Testis (tissue), 2 donors: ENCODE measurements at regions not wholly inside any gene's neighbourhood (a gene's known extent, or its start where the extent isn't known, plus 50 kb on each side); places are given as distances from the start of the nearest gene placed in this dataset.

Experiments
- DNase-seq: peaks from one replicate; pipeline ENCODE4 v3.0.0-alpha.2; 2019
- H3K27ac ChIP-seq, 2 donors: fragments of 200-600 bp; sonication (generic); one replicate each; pipeline ENCODE4 v1.5.1; 2019
- H3K27me3 ChIP-seq: fragments of 200-600 bp; sonication (generic); one replicate; pipeline ENCODE4 v1.5.1; 2019
- H3K36me3 ChIP-seq: fragments of 200-600 bp; sonication (generic); one replicate; pipeline ENCODE4 v1.5.1; 2017; ENCODE audit warnings: low read depth; ENCODE audit errors: missing control alignments
- H3K4me1 ChIP-seq: fragments of 200-600 bp; sonication (generic); one replicate; pipeline ENCODE4 v1.5.1; 2019
- H3K4me3 ChIP-seq, 2 donors: fragments of 200-600 bp; sonication (generic); one replicate each; pipeline ENCODE4 v1.5.1; 2017 to 2019
- H3K9me3 ChIP-seq: fragments of 200-600 bp; sonication (generic); one replicate; pipeline ENCODE4 v1.5.1; 2017
- POLR2A ChIP-seq: fragments of 450-650 bp; IDR thresholded peaks from one replicate; pipeline ENCODE4 v1.6.1; 2017; ENCODE audit warnings: antibody characterized with exemption, mild to moderate bottlenecking, moderate library complexity
- WGBS, 2 donors: methylation state at CpG; one replicate each; pipeline ENCODE4 v1.1.5; 2018; 5-methylcytosine and 5-hydroxymethylcytosine counted together
- intact Hi-C: fragments of 100-400 bp; cut with DNase I; formaldehyde crosslinking; loops from one replicate; pipeline ENCODE4 v1.15.1; 2023; ENCODE audit warnings: low total_unique reads
- TF ChIP-seq, protein P1 (sequence below), 3 experiments: fragments of 450-650 bp in 2 of 3; fragments of 200-600 bp in 1 of 3; sonication (generic) in 1 of 3; IDR thresholded peaks; one replicate each; pipeline ENCODE4 v1.5.1; 2016 to 2019; ENCODE audit warnings: antibody characterized with exemption in 3 of 3, mild to moderate bottlenecking in 2 of 3, moderate library complexity in 1 of 3

DNA sequence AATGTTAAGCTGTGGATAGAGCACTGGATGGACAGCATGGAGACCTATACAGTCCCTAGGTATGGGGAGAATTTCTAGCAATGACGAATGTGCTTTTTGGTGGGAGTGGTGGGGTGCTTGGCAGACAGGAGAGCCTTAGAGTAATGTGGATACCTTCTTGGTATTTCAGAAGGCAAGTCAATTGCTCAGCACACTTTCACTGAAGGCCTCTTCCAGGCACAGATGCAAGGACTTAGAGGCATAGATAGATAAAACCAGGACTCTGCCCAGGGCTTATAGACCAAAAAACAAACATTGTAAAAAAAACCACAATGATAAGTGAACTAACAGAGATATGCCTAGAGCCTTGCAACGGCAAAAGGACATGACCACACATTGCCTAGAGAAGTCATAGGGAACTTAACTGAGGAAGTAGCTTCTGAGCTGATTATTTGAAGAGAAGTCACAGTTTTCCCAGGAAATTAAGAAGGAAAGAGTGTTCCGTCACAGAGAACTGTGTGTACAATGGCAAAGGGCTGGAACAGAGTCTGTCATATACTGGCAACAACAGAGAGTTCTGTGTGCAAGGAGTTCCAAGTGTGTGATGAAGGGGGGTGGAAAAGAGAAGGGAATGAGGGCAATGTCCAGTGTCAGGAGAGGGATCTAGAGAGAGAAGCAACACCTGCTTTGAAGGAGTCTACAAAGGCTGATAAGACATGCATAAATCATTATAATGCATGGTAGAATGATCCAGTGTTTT, 65.9 kb upstream of the PICALM start:
- 46 to 57% methylated on average over 3 of the region's 3 CpGs for WGBS, 2 donors
- Histone ChIP-seq H3K27me3 (no peaks in the 10 kb centered on the region), H3K36me3 (no peaks in the 10 kb centered on the region), H3K4me3 (no peak overlapping the region), H3K9me3 (no peaks in the 10 kb centered on the region), H3K4me1 (peaks cover 6% of the 10 kb centered on the region), H3K27ac (peak overlapping the region in 1 of 2 donors; percentile 41)
- TF ChIP-seq, protein P1, sequence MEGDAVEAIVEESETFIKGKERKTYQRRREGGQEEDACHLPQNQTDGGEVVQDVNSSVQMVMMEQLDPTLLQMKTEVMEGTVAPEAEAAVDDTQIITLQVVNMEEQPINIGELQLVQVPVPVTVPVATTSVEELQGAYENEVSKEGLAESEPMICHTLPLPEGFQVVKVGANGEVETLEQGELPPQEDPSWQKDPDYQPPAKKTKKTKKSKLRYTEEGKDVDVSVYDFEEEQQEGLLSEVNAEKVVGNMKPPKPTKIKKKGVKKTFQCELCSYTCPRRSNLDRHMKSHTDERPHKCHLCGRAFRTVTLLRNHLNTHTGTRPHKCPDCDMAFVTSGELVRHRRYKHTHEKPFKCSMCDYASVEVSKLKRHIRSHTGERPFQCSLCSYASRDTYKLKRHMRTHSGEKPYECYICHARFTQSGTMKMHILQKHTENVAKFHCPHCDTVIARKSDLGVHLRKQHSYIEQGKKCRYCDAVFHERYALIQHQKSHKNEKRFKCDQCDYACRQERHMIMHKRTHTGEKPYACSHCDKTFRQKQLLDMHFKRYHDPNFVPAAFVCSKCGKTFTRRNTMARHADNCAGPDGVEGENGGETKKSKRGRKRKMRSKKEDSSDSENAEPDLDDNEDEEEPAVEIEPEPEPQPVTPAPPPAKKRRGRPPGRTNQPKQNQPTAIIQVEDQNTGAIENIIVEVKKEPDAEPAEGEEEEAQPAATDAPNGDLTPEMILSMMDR (IDR thresholded peaks at IDR 0.05), result no peak
- TF ChIP-seq POLR2A, result no peak
- intact Hi-C loops, result no loop called here
- DNase-seq, result no peak

DNA sequence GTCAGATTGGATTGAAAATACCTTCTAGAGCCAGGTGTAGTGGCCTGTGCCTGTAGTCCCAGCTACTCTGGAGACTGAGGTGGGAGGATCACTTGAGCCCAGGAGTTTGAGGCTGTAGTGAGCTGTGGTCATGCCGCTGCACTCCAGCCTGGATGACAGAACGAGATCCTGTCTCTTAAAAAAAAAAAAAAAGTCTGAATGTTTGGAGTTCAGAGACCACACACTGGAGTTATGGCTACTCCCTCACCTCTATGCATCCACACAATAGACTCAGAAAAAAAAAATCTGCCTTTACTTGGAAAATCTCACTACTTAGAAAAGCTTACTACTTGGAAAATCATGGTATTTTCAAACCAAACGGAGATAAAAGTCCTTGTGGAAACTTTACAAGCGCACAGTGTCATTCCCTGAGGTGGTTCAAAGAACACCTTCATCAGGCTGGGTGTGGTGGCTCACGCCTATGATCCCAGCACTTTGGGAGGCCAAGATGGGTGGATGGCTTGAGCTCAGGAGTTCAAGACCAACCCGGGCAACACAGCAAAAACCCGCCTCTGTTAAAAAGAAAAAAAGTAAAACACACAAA, 63.9 kb upstream of the PICALM start:
- H3K9me3 ChIP-seq, result no peaks in the 10 kb centered on the region
- DNase-seq, result no peak
- 86 to 87% methylated on average over 7 of the region's 7 CpGs for WGBS, 2 donors

DNA sequence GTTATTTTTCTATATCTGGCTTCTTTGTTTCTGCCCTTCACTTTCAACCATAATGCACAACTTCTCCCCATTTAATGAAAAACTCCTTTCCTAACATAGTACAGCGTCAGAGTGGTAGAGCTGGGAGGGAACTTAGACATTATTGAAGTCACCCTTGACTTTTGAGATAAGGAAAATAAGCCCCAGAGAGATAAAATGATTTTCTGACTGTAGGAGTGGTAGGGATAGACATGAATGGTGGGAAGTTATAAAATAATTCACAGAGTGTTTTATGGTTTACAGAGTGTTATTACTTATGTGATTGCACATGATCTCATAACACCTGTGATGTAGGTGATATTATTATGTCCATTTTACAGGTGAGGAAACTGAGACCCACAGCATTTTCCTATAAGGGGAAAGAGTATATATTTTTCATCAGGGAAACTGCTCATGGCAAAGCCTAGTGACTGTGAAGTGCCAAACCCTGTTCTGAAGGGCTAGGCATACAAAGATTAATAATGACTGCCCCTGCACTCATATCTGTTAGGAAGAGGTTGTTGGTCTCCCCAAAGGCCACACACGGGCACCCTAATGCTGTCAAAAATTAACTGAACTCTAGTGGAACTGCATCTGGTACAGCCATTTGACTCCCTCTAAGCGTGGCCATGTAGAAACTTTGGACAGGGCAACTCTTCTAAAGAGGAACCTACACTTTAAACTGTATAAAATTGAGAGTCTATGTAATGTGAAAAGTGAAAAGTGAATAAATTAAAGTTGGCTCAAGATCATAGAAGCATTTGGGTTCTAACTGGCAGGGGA, 61.1 kb upstream of the PICALM start:
- no peaks in the 10 kb centered on the region for H3K27me3 ChIP-seq
- 84 to 87% methylated on average over 3 of the region's 3 CpGs for WGBS, 2 donors
- intact Hi-C loops, result no loop called here

More for the DNA sequence above, 63.9 kb upstream of the PICALM start:
- Histone ChIP-seq H3K27ac (no peak overlapping the region), H3K4me1 (peaks cover 6% of the 10 kb centered on the region), H3K27me3 (no peaks in the 10 kb centered on the region), H3K36me3 (no peaks in the 10 kb centered on the region), H3K4me3 (no peak overlapping the region)
- intact Hi-C loops, result no loop called here
- TF ChIP-seq, protein P1 (IDR thresholded peaks at IDR 0.05), result no peak

DNA sequence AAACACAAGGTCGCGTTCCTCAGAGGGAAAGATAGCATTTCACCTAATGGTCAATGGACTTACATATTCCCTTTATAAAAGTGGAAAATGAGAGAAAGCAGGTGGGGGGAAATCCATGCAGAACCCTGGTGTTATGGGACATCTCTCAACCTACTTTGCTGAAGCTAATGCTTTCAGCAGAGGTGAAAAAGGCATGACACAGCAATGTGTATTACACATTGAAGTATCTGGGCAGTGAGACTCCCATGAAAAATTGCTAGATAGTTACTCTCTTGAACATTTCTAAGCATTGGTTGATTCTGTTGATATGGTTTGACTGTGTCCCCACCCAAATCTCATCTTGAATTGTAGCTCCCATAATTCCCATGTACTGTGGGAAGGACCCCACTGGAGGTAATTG, 60.0 kb upstream of the PICALM start:
- Histone ChIP-seq H3K36me3 (no peaks in the 10 kb centered on the region), H3K27me3 (no peaks in the 10 kb centered on the region), H3K4me3 (no peak overlapping the region), H3K9me3 (no peaks in the 10 kb centered on the region), H3K4me1 (no peaks in the 10 kb centered on the region), H3K27ac (no peak overlapping the region)
- 83 to 95% methylated on average over 2 of the region's 2 CpGs for WGBS, 2 donors
- TF ChIP-seq, protein P1 (IDR thresholded peaks at IDR 0.05), result no peak
- TF ChIP-seq POLR2A, result no peak
- intact Hi-C loops, result no loop called here
- DNase-seq, result no peak

More for the DNA sequence above, 61.1 kb upstream of the PICALM start:
- Histone ChIP-seq H3K36me3 (no peaks in the 10 kb centered on the region), H3K4me3 (no peak overlapping the region), H3K9me3 (no peaks in the 10 kb centered on the region), H3K27ac (no peak overlapping the region), H3K4me1 (no peaks in the 10 kb centered on the region)
- no peak for TF ChIP-seq POLR2A
- TF ChIP-seq, protein P1 (IDR thresholded peaks at IDR 0.05), result no peak
- no peak for DNase-seq
